SK-N-DZ (cell line): ENCODE measurements at regions not wholly inside any gene's neighbourhood (a gene's known extent, or its start where the extent isn't known, plus 50 kb on each side); places are given as distances from the start of the nearest gene placed in this dataset.
"Not testable (repeated sequence)": the region's sequence is repeated elsewhere in the genome, so short reads cannot be mapped to it uniquely, and the experiment has no call there.

Experiments used
- DNase-seq: peaks from one replicate; pipeline ENCODE4 v3.0.0-alpha.2; 2015; ENCODE audit warnings: low spot score

- DNase-seq = no peak
These were observed 178.2 kb upstream of the PITRM1 start for GRCh38 chr10:3350617-3351258.

- no peak for DNase-seq
These were observed 177.6 kb upstream of the PITRM1 start for GRCh38 chr10:3350205-3350604.

- DNase-seq = no peak
These were observed 176.0 kb upstream of the PITRM1 start for GRCh38 chr10:3348564-3348963.

- DNase-seq = no peak
These were observed 175.0 kb upstream of the PITRM1 start for GRCh38 chr10:3347413-3348182.

- no peak for DNase-seq
These were observed 174.3 kb upstream of the PITRM1 start for GRCh38 chr10:3346851-3347250.

GRCh38 chr10:3342771-3343170, 170.2 kb upstream of the PITRM1 start:
- no peak for DNase-seq

GRCh38 chr10:3340127-3340730, 167.6 kb upstream of the PITRM1 start:
- DNase-seq = no peak

GRCh38 chr10:3339531-3339950, 167.0 kb upstream of the PITRM1 start:
- no peak for DNase-seq

- DNase-seq = no peak
These were observed 166.5 kb upstream of the PITRM1 start for GRCh38 chr10:3339121-3339520.

GRCh38 chr10:3337741-3338140, 165.2 kb upstream of the PITRM1 start:
- DNase-seq = no peak

GRCh38 chr10:3336673-3337293, 164.2 kb upstream of the PITRM1 start:
- no peak for DNase-seq

- no peak for DNase-seq
These were observed 160.8 kb upstream of the PITRM1 start for GRCh38 chr10:3333426-3333825.

- no peak for DNase-seq
These were observed 159.2 kb upstream of the PITRM1 start for GRCh38 chr10:3331690-3332230.

- no peak for DNase-seq
These were observed 158.6 kb upstream of the PITRM1 start for GRCh38 chr10:3331187-3331586.

- no peak for DNase-seq
These were observed 158.1 kb upstream of the PITRM1 start for GRCh38 chr10:3330663-3331062.

GRCh38 chr10:3325954-3326750, 153.6 kb upstream of the PITRM1 start:
- no peak for DNase-seq

- no peak for DNase-seq
These were observed 152.0 kb upstream of the PITRM1 start for GRCh38 chr10:3324612-3325038.

GRCh38 chr10:3323865-3324498, 151.4 kb upstream of the PITRM1 start:
- DNase-seq = no peak

- no peak for DNase-seq
These were observed 148.5 kb upstream of the PITRM1 start for GRCh38 chr10:3321123-3321522.

- DNase-seq = no peak
These were observed 147.2 kb upstream of the PITRM1 start for GRCh38 chr10:3319811-3320226.

GRCh38 chr10:3318480-3318807, 145.9 kb upstream of the PITRM1 start:
- not testable (repeated sequence) for DNase-seq
